Central memory CD4-positive, alpha-beta T cell (primary cell): ENCODE measurements at regions not wholly inside any gene's neighbourhood (a gene's known extent, or its start where the extent isn't known, plus 50 kb on each side); places are given as distances from the start of the nearest gene placed in this dataset.
"Not testable (repeated sequence)": the region's sequence is repeated elsewhere in the genome, so short reads cannot be mapped to it uniquely, and the experiment has no call there.

ENCODE experiments used
- DNase-seq: peaks from one replicate; pipeline ENCODE4 v3.0.0; 2022

DNA sequence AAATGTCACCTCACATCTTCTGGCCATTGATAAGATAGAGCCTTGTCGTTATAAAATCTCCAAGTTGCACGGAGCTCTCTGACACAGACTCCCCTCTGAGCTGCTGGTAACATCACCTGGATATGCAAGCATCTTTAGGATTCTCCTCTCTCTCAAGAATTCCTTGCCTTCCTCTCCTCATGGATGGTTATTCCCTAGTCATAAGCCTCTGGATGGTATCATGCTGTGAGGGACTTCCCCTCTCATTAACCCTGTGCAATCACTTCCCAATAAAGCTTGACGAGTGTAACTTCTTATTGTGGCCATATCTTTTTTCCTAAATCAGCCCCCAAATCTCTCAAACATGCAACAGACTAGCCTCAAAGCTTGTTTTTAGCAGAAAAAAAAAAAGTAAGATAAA lies 1057.0 kb upstream of the SLIT2 start:
- DNase-seq = no peak

DNA sequence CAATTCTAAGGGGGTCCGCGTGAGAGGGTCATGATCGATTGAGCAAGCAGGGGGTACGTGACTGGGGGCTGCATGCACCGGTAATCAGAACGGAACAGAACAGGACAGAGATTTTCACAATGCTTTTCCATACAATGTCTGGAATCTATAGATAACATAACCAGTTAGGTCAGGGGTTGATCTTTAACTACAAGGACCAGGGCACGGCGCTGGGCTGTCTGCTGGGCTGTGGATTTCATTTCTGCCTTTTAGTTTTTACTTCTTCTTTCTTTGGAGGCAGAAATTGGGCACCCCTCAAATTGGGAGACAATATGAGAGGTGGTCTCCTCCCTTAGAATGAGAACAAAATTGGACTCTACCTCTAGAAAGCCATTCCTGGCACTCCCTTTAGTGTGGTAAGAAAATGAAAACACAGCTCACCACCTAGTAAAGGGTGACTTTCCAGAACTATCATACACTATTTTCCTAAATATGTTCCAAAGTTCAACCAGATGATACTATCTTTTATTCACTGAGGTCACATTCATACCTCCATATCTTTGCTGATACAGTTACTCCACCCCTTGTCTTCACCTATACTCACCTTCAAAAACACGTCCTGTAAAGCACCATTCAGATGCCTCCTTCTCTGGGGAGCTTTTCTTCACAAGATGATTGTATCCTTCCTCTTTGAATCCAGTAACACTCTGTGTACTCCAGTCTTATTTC lies 1058.3 kb upstream of the SLIT2 start:
- DNase-seq = no peak

DNA sequence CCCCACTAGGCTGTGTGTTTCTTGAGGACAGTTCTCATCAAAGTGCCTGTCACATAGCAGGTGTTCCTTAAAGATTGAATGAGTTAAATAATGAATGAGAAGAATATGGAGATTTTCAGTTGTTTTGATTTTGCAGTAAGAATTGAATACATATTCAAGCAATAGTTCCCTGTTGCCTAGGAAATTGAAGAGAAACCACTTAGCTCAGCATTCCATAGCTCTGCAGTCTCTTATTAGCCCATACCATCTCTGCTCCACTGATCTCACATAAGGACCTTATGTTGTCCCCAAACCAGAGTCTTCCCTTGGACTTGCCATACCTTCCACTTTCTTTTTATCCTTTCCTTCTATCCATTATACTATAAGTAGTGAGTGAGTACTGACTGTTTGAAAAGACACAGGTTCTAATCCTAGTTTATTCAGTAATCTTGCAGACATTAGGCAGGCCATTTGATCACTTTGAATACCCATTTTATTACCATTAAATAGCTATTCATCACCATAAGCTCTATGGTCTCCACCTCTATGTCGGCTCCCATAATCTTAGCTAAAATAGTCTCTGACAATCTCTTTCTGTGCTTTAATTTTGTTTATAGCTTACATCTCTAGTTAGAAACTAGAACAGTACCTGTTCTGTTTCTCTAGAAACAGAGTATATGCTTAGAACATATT lies 1059.6 kb upstream of the SLIT2 start:
- DNase-seq = no peak

DNA sequence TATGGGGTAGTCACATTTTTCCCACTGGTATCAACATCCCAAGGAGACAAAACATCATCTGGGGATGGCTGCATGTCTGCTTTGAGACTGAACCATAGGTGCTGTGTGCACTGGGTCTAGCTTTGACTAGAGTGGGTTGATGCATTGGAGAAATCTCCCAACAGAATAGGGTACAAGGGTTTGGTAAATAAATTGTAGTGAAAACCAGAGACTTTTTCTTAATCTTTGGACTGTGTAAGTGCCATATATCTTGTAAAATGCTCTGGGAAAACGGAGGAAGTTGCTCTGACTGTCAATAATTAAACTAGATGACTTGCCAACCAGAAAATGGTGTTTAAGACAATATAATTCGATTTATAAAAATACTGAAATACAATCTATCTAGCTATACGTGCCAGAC lies 1064.0 kb upstream of the SLIT2 start:
- DNase-seq = no peak

DNA sequence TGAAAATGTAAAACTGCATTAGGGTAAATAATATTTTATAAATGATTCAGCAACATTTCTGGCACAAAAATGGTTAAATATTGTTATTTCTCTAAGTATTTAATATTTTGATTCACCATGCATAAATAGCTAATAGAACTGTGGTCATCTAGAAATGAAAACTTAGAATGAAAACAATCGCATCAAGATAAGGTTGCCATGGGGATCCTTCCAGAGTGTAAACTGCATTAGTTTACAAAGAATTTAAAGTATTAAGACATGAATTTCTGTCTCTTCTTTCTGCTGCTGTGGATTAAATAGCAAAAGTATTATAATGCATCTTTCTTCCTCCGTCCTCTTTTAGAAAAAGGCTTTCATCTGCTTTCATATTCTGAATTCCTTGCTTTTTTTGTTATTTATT lies 1064.6 kb upstream of the SLIT2 start:
- DNase-seq = no peak

DNA sequence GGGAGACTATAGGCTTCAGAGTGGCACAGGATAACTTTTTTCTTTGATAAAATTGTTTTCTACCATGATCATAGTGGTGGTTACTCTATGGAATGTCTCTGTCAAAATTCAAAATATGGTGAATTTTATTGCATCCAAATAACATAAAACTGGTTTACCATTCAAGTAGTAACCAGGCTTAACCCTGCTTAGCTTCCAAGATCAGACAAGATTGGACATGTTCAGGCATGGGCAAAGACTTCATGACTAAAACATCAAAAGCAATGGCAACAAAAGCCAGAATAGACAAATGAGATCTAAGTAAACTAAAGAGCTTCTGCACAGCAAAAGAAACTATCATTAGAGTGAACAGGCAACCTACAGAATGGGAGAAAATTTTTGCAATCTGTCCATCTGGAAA lies 1070.1 kb upstream of the SLIT2 start:
- not testable (repeated sequence) for DNase-seq

DNA sequence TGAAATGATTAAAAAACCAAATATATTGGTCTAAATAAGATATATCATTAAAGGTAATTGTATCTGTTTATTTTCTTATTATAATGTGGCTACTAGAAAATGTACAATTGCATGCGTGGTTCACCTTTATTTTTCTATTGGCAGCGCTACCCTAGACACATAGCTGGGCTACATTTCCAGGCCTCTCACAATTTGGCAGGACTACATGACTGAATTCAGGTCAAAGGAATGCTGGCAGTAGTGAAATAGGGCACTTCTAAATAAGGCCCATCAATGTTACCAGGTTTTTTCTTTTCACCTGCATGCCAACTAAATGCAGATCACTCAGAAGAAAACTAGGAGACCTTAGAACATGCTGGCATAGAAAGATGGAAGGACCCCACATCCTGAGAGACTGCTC lies 1072.9 kb upstream of the SLIT2 start:
- no peak for DNase-seq

DNA sequence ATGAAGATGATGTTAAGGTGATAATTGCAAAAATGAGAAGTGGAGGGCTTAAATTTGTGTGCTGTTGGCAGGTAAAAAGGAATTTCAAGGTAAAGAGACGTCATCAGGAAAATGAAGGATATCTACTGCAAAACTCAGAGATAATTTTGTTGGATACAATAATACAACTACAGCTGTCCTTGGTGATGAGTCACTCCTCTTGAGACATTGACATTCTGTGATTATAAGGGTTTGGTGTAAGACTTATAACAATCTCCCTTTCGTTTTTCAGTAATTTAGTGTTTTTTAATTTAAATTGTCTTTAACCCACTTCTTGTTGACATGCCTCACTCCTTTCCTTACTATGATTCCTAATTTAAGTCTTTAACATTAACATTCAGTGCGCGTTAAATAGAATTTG lies 1074.1 kb upstream of the SLIT2 start:
- DNase-seq = no peak

DNA sequence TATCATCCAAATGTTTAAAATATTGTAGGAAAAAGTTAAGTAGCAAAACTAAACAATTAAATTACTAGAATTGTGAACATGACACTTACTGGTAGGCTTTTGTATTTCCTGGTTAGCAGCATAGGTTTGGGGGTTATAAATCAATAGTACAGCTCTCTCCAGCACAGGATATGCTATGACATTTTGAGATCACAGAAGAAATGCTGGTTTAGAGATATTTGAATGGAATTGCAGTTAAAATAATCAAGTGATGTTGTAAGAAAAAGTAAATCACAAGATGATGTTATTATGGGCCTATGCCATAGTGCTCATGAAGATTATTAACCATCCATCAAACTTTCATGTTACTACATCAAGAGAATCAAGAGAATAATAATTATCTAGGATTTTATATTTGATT lies 1079.9 kb upstream of the SLIT2 start:
- no peak for DNase-seq

DNA sequence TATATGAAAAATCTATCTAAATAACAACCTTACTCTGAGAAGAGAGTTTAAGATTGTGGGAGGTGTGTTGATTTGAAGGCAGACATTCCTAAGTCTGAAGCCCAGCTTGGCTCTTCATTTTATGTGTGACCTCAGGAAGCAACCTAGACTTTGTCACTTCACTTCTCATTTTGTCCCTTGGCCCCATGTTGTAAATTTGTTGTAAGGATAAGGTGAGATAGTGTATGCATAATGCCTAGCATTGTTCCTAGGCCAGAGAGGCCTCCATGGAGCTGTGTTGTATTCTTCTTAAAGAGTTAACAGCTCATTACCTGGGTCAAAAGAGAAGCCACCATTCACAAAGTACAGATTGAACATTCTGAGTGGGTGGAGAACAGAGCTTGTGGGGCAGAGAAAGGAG lies 1084.4 kb upstream of the SLIT2 start:
- no peak for DNase-seq

DNA sequence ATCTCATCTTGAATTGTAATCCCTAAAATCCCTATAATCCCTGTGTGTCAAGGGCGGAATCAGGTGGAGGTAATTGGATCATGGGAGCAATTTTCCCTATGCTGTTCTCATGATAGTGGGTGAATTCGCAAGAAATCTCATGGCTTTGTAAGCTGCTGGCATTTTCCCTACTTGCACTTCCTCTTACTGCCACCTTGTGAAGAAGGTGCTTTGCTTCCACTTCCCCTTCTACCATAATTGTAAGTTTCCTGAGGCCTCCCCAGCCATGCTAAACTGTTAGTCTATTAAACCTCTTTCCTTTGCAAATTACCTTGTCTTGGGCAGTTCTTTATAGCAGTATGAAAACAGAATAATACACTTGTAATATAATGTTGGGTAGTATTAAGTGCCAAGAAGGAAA lies 1087.4 kb upstream of the SLIT2 start:
- DNase-seq = no peak

DNA sequence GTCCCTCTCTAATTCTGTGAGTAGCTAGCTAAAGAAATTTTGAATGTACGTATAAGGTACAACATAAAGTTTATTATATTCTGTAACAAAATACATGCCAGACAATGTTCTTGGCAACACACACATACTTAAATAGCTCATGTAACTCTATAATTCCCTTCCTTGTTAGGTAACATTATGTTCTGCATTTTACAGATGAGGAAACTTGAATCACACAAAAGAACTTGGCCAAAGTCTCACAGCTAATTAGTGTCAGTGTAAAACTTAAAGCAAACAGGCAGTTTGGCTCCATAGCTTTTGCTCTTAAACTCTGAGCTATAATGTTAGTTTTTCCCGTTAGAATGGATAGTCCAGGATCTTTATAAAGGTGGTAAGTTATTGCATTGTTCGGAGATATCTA lies 1091.8 kb upstream of the SLIT2 start:
- DNase-seq = no peak

DNA sequence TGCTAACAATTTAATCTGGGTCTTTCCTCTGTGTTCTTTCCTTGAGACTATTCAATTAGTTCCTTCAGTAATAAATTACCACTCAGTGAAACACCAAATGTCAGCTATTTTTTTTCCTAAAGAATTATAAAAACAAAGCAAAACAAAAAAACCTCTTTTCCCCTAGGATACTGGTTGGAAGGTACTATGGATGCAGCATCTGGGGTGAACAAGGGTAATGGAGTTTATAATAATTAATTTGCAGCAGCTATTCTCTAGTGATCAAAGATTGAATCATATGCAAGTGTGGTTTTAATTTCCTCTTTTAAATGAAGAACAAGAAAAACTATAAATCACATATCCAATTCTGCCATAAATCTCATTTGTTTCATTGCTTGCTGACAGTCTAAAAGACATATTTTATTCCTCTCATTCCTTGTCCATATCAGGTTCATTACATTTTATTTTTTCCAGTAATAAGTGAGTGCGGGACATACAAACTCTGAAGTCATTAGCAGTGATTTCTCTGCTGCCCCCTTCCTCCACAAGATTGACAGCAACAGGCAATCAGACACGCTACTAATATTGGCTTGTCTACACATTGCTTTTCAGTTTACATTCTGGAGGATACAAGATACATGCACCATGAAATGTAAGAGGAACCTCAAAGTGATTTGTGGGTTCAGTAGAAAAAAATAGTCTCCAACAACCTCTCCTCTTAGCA lies 1093.4 kb upstream of the SLIT2 start:
- no peak for DNase-seq

DNA sequence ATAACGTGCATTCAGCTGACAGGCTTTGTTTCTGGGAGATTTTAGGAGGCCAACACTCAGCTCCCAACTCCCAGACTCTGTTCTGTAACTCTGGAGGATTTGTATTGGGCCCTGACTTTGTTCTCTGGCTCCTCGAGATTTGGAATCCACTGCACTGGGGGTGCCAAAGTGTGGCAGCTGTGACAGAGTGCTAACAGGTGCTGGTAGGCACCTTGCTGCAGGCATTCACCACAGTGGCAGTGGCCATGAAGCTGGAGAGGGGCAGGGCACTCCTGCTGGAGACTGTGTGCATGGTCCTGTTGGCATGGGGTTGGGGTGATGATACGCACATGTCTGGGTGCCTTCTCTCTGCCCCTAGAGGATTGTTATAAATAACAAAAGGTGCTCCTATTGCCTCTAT lies 1094.9 kb upstream of the SLIT2 start:
- no peak for DNase-seq

DNA sequence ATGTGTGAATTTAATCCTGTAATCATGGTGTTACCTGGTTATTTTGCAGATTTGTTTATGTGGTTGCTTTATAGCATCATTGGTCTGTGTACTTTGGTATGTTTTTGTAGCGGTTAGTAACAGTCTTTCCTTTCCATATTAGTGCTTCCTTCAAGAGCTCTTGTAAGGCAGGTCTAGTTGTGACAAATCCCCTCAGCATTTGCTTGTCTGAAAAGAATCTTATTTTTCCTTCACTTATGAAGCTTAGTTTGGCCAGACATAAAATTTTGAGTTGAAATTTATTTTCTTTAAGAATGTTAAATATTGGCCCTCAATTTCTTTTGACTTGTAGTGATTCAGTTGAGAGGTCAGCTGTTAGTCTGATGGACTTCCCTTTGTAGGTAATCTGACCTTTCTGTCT lies 1096.1 kb upstream of the SLIT2 start:
- no peak for DNase-seq

DNA sequence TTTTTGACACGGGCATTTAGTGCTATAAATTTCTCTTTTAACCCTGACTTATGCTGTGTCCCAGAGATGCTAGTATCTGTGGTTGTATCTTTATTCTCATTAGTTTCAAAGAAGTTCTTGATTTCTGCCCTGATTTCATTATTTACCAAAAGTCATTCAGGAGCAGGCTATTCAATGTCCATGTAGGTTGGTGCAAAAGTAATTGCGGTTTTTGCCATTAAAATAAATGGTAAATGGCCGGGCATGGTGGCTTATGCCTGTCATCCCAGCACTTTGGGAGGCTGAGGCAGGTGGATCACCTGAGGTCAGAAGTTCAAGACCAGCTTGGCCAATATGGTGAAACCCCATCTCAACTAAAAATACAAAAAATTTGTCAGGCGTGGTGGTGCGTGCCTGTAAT lies 1097.4 kb upstream of the SLIT2 start:
- DNase-seq = not testable (repeated sequence)

DNA sequence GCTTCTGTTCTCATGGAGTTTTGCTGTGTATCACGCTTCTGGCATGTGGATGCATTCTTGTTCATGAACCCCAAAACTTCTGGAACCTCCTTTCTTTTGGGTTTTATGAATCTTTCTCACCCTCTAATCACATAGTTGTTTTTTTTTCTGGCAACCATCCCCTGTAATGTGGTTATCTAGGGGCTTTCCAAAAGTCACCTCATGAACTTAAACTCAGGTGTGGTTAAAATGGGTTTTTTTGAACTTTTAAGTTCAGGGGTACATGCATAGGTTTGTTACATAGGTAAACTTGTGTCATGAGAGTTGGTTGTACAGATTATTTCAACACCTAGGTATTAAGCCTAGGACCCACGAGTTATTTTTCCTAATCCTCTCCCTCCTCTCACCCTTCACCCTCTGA lies 1099.4 kb upstream of the SLIT2 start:
- no peak for DNase-seq

DNA sequence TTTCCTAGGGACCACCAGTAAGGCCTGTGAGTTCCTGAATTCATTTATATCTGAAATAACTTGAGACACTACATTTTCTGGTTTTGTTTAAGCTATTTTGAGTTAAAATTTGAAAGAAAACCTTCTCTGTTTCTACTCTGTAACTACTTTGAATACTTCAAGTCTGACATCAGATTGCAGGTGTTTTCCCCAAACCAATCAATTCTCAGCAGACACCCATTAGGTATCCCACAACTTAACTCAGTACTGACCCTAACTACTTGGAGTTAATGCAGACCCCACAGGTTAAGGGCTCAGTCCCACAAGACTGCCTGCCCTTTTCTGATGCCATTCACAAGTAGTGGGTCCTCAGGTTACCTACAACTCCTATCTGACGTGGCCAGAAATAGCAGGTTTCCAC lies 1100.0 kb upstream of the SLIT2 start:
- no peak for DNase-seq

DNA sequence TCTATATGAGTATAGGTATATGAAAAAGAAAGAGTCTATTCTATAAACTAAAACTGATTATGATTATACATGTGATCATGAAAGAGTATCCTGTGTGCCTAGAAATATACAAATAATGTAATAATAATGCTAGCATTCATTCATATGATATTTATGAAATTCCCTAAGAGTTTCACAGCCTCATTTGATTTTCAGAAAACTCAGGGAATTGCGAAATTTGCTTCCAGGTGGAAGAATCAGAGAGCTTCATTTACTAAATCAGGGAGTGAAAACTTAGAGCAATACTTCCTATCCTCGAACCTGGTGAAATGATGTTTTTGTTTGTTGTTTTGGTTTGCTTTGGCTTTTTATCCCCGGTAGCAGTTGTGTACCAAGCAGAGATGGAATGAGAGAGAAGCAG lies 1105.7 kb upstream of the SLIT2 start:
- no peak for DNase-seq

DNA sequence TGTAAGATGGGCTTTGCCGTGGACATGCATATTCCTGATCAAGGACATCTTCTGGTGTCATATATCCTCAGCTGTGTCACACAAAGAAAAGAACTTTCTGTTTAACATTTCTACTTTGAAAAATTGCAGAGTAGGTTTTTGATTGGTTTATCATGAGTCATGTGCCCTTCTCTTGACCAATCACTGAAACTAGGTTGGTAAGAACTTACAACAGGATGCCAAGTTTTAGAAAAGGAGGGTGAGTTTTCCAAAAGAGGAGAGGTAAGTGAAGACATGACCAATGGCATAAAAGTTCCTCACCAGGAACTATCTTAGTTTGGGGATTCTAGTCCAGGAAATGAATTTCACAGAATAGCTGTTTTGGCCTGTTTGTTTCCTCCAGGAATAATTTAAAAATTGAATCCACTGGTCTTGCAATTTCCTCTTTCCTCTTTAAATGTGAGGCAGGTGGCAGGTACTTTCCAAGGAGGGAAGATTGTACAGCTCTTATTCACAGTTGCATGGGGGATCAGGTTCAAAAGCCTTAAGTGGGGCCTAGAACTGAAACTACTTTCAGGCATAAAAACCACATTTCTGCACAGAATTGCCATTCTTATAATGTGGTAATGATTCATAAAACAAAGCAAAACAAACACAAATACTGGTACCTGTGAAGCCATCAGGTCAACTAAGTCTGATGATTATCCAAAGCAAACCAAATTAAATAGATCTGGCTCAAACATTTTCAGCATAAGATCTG lies 1114.5 kb upstream of the LCORL start:
- no peak for DNase-seq

DNA sequence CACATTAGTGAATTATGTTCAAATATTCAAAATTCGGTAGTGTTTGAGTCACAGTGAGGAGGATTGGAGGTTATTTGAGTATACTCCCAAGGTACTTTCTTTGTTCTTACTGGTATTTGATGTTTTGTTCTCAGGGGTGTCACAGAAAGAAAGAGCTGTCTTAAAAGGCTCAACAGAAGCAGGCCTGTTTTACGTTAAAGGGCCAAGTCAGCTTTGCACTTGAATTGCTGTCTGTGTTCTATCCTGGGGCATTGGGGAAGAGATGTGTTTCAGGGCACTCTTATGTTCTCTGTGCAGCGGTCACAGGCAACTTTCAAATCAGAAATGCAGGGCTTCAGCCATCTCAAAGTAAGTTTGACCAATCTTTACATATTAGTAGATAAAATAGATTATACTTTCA lies 1113.1 kb upstream of the LCORL start:
- DNase-seq = no peak

DNA sequence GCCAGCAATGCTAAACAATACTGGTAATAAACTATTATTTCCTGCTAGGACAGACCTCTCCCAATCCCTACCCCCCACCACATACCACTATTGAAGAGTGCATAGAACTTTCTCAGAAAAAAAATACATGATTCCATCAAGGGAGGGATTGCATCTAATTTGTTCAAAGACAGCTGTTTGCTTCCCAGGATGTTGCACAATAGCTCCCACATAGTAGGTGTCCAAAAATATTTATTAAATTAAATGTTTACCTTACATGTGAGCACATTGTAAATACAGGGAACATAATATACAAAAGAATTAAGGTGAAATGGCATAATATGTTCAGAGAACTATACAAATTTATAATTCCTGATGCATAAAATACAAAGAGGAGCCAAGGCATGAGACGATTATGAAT lies 1111.8 kb upstream of the LCORL start:
- no peak for DNase-seq

DNA sequence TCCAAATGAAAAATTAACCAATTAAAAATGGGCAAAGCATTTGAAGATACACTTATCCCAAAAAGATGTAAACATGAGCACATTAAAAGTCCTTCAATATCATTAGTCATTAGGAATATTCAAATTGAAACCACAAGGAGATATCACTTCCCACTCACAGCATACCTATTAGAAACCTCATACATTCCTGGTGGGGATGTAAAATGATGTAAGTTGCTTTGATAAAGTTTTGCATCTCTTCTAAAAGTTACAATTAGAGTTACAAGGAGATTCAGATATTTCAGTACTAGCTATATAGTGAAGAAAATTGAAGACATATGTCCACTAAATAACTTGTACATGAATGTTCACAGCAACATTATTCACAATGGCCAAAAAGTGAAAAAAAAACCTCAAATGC lies 1109.3 kb upstream of the LCORL start:
- DNase-seq = no peak

DNA sequence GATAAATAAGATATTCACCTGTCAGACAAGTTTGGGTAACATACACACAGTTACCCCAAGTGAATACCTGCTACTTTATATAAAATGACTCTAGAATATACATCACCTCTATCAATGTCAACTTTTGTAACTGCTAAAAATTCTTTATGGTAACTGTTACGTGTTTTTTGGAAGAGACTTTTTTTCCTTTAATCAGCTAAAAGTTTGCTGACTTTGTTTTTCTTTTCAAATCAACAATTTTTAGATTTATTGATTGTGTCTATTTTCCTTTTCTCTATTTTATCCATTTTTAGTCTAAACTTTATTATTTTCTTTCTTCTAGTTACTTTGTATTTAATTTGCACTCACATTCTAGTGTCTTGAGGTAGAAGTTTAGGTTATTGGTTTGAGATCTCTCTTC lies 1106.6 kb upstream of the LCORL start:
- DNase-seq = no peak
